ENCODE measurements at regions not wholly inside any gene's neighbourhood (a gene's known extent, or its start where the extent isn't known, plus 50 kb on each side); places are given as distances from the start of the nearest gene placed in this dataset.

DNA sequence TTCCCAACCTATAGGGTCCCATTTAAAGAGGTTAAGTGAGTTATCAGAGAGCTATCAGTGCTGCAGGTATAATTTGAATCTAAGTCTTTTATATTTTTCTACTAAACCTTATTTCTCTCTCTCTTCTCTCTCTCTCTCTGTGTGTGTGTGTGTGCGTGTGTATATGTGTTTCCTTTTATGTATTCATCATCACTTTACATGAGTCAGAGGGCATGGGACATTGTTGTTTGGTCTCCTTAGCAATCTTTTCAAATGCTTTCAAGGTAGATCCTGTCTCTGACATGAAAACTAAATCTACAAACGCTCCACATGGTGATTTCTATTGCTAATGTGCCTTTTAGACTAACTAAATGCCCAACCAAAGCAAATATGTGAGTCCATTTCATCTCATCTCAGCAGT lies 459.7 kb downstream of the BTG1 start:
- TF ChIP-seq CTCF (conservative IDR thresholded peaks at IDR 0.05; ENCODE audit: low read depth, low read length) = no peak
- TF ChIP-seq EZH2 (IDR thresholded peaks at IDR 0.05; ENCODE audit: low read length, unreplicated experiment) = no peak
- no peak for TF ChIP-seq EZH2phosphoT487 (IDR thresholded peaks at IDR 0.05; ENCODE audit: borderline replicate concordance, low read length)

Data from PC-3 (cell line).